HG02938 (cell line): ENCODE measurements at regions not wholly inside any gene's neighbourhood (a gene's known extent, or its start where the extent isn't known, plus 50 kb on each side); places are given as distances from the start of the nearest gene placed in this dataset.
"Not testable (repeated sequence)": the region's sequence is repeated elsewhere in the genome, so short reads cannot be mapped to it uniquely, and the experiment has no call there.

Experiments
- ATAC-seq: cut with Tn5 transposase; IDR thresholded peaks from one replicate; pipeline ENCODE4 v1.9.1; 2021; ENCODE audit warnings: mild to moderate bottlenecking, moderate library complexity; ENCODE audit not compliant: unreplicated experiment

GRCh38 chr12:19624491-19624890 is 185.2 kb downstream of the AEBP2 start:
- no peak for ATAC-seq

GRCh38 chr12:19625551-19625950 is 186.3 kb downstream of the AEBP2 start:
- not testable (repeated sequence) for ATAC-seq

- ATAC-seq = no peak
These were observed 188.4 kb downstream of the AEBP2 start for GRCh38 chr12:19627719-19628118.

DNA sequence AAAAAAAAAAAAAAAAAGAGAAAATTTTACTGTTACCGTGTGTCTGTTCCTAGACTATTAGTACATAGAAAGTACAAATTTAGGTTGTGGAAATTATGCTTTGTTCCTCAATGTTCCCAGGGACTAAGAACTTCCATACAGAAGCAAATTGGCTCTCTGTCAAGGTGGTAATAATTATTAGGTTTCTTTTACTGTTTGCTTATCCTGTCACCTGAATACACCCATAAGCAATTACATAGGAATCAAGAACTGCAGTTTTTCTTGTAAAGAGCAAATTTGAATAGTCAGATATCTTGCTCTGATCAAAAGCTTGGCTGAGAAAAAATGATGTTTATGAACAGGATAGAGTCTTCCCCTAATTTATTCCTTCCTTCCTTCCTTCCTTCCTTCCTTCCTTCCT is 191.2 kb downstream of the AEBP2 start:
- ATAC-seq = no peak

DNA sequence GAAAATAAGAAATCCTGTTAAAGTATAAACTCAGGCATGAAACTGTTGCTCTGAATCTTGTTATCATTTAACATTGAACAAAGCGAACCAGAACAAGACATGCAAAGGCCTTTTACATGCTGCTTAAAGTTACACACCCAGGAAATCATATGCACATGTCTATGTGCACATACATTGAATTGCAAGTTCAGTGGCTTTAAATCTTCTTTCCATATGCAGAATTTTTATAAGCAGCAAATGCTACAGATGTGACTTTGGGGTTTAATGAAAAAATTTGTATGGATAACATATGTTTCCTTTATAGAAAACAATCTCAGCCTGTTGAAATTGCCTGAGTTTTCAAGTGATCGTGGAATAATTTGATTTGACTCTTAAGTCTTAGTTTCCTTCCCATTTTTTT is 193.9 kb downstream of the AEBP2 start:
- ATAC-seq = no peak

GRCh38 chr12:19633641-19634040 is 194.3 kb downstream of the AEBP2 start:
- ATAC-seq = no peak

GRCh38 chr12:19639781-19640415 is 200.6 kb downstream of the AEBP2 start:
- no peak for ATAC-seq

GRCh38 chr12:19641235-19642080 is 202.2 kb downstream of the AEBP2 start:
- ATAC-seq = no peak

DNA sequence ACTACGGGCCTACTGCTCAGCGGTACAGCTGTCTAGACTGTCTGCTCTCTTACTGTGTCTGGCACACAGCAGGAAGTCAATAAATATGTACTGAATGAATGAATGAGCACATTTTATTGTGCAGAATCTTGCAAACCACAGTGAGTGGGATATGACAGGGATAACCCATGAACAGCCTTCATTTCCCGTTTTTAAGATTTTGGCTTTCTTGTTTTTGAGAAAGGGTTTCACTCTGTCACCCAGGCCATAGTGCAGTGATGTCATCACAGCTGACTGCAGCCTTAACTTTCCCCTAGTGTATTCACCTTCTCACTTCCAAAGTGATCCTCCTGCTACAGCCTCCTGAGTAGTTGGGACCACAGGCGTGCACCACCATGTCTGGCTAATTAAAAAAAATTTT is 203.1 kb downstream of the AEBP2 start:
- ATAC-seq = no peak

- ATAC-seq = no peak
These were observed 204.3 kb downstream of the AEBP2 start for GRCh38 chr12:19643635-19644034.

DNA sequence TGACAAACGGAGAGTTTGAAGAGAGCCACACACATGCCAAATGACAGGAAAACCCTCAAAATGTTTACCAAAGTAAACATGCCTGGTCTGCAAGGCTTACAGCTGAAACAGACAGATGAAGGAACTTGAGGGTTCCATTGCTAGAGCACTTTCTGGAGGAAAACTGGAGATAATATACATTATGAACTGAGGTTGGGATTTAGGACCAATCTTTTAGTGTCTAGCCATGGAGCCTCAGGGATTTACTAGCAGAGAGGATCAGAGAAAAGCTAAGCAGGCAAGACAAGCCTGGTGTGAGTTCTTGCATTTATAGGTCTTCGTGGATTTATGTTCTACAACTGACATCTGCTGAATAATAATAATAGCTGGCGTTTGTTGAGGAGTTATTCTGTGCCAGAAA is 205.3 kb downstream of the AEBP2 start:
- ATAC-seq = no peak

- no peak for ATAC-seq
These were observed 206.5 kb downstream of the AEBP2 start for GRCh38 chr12:19645823-19646222.

GRCh38 chr12:19646599-19646998 is 207.3 kb downstream of the AEBP2 start:
- no peak for ATAC-seq

DNA sequence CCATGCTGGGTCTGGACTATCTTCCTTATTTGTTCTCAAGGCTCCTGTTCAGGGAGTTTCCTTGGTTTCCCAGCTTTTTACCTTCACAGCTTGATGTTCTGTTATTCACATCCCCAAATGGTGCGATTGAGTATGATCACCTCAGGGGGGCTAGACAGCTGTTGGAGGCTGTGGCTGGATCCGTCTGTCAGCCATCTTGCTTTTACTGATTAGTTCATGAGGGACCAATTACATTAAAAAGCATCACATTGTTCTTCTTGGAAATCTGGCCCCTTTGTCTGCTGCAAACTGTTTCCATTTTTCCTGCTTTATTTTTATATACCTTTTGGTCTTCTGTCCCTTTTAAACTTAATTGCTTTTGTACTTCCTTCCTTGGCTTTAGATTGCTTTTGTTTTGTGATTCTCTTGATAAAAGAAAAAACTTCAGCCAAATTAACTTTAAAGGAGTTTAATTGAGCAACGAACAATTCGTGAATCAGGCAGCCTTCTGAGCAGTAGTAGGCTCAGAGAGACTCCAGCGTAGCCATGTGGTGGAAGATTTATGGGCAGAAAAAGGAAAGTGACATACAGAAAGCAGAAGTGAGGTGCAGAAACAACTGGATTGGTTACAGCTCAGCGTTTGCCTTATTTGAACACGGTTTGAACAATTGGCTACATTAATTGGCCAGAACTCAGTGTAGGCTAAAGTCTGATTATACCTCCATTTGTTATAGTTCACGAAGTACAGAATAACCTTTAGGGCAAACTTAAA is 208.7 kb downstream of the AEBP2 start:
- ATAC-seq = no peak

DNA sequence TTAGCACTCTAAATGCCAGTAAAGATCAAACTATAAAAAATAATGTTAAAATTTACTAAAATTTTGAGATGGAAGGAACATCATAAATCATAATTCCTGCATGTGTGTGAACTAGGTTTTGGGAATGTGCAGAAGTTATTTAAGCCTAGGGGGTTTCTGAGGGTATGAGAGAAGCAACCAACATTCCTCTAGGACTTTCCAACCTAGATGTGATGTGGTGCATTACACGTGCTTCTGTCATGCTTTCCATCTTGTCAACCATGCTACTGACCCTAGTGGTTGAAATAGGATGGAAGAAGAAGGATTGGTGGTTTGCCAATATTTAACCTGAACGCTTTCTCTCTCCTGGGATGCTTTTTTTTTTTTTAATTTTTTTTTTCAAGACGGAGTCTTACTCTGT is 209.3 kb downstream of the AEBP2 start:
- no peak for ATAC-seq

DNA sequence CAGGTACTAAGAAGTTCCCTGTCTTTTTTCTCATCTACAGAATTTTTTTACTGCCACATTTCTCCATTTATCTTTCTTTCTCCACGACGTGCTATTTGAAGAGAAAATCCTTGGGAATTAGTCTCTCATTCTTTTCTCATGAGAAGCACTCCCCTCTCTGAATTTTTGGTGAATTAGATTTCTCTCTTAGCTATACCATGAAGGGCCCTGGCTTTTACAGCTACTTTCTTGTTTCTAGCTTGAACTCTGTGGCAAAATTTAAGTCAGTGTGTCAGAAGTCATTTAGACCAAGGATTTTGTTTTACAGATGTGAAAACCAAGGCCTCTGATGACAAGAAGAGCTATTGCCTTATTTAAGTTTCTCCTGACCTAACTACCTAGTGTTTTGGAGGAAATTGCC is 213.1 kb downstream of the AEBP2 start:
- no peak for ATAC-seq

GRCh38 chr12:19654650-19655376 is 215.5 kb downstream of the AEBP2 start:
- ATAC-seq = no peak

DNA sequence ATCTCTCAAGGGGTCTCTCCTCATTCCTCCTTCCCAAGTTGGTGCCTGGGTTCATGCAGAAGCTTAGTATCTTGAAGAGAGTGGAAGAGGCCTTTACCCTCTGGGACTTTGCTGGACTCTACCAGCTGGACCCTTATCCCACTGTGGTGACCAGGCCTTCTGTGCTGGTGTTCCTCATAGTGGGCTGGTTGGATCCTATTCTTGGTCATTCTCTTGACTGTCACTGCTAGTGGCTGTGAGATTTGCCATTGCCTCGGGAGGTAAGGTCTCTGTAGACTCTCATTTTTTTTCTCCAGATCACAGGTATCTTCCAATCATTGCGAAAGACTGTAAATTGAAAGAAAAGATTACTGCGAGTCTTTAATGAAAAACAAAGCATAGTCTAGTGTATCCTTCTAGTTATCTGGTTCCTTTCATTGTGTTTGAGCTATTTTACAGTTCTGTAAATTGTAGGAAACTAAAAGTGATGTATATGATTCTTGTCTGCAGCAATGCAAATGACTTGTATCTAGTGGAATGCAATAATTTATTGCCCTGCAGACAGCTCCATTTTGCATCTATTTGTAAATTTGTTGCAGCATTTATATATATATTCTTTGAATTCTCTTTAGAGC is 217.9 kb downstream of the AEBP2 start:
- ATAC-seq = no peak

DNA sequence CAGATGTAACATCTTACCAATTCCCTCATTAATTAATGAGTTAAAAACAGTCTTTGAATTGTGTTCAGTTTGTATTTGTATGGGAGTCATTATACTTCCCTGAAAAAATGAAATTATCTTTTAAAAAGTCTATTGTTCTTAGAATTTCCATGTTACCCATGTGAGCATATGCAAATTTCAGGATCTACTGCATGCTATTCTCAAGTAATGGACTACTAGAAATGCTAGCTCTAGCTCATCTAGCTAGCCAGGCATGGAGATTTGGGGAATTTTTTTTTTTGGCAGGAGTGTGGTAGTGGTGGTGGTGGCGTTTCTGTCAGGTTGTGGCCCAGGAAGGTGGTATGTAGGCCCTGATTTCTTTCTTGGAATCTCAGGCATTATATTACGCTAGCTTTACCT is 218.4 kb downstream of the AEBP2 start:
- ATAC-seq = no peak

DNA sequence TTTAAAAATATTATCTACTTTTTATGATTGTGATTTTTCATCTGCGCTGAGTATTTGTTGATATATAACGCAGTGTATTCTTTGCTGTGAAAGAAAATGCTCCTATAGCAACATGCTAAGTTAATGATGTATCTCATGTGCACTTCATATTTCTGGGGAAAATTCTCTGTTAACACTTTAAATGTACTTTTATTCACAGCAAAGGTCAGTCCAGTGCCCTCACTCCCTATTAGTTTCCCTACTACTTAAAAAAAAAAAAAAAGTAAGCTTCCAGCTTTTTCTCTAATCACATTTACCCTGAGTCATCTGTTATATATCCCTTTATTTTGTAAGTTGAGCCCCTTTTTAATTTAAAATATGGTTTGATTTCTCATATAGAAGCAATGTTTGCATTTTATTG is 219.8 kb downstream of the AEBP2 start:
- ATAC-seq = no peak

GRCh38 chr12:19659501-19659900 is 220.2 kb downstream of the AEBP2 start:
- no peak for ATAC-seq
